GM10266 (cell line): ENCODE measurements at regions not wholly inside any gene's neighbourhood (a gene's known extent, or its start where the extent isn't known, plus 50 kb on each side); places are given as distances from the start of the nearest gene placed in this dataset.

Experiments
- DNase-seq: peaks from one replicate; pipeline ENCODE4 v3.0.0; 2012; ENCODE audit errors: extremely low spot score
- TF ChIP-seq, protein P1 (sequence below): IDR thresholded peaks from 2 replicates; pipeline ENCODE4 v1.5.1; 2012; ENCODE audit warnings: mild to moderate bottlenecking, low read depth; ENCODE audit not compliant: control insufficient read depth, insufficient read depth; ENCODE audit errors: missing control alignments

- DNase-seq: no peak
- TF ChIP-seq, protein P1, sequence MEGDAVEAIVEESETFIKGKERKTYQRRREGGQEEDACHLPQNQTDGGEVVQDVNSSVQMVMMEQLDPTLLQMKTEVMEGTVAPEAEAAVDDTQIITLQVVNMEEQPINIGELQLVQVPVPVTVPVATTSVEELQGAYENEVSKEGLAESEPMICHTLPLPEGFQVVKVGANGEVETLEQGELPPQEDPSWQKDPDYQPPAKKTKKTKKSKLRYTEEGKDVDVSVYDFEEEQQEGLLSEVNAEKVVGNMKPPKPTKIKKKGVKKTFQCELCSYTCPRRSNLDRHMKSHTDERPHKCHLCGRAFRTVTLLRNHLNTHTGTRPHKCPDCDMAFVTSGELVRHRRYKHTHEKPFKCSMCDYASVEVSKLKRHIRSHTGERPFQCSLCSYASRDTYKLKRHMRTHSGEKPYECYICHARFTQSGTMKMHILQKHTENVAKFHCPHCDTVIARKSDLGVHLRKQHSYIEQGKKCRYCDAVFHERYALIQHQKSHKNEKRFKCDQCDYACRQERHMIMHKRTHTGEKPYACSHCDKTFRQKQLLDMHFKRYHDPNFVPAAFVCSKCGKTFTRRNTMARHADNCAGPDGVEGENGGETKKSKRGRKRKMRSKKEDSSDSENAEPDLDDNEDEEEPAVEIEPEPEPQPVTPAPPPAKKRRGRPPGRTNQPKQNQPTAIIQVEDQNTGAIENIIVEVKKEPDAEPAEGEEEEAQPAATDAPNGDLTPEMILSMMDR: no peak
Observed at GRCh38 chr5:116795189-116795588, 220.6 kb upstream of the SEMA6A start.

DNA sequence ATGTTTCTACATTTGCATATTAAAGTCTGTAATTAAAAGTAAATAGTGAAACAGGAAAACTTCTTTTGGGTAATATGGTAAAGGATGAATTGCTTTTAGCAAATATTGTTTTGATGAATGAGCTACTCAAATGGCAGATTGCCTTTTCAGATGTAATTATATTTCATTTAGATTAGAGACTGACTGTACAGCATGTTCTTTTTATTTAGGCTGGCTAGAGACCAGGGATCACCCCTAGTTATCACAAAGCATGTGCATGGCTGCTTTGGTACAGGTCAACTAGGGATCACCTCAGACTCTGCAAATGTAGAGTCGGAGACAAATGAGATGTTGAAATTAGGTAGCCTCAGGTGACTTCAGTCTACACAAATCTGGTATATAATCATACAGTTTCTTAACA lies 214.9 kb upstream of the SEMA6A start:
- TF ChIP-seq, protein P1: no peak

GRCh38 chr5:116788851-116789403 lies 214.3 kb upstream of the SEMA6A start:
- no peak for DNase-seq

More for the DNA sequence above, 214.9 kb upstream of the SEMA6A start:
- DNase-seq: no peak

DNA sequence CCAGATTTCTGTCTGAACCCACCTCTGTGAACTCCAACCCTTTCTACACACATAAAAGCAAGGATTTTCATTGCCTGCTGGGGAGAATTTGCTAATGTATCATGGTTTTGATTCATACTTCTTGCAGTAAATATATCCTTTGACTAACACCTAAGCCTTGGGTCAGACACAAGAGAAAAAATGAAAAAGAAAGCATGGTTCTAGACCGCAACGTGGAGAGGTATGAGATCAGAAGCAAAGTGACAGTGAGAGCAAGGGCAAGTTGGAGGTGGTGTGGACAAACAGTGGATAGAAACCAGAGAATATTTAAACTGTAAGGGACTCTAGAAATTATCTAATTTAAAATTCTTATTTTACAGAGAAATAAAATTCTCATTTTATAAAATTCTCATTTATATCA lies 212.9 kb upstream of the SEMA6A start:
- TF ChIP-seq, protein P1: no peak
- DNase-seq: no peak

More at GRCh38 chr5:116788851-116789403, 214.3 kb upstream of the SEMA6A start:
- TF ChIP-seq, protein P1: no peak

DNA sequence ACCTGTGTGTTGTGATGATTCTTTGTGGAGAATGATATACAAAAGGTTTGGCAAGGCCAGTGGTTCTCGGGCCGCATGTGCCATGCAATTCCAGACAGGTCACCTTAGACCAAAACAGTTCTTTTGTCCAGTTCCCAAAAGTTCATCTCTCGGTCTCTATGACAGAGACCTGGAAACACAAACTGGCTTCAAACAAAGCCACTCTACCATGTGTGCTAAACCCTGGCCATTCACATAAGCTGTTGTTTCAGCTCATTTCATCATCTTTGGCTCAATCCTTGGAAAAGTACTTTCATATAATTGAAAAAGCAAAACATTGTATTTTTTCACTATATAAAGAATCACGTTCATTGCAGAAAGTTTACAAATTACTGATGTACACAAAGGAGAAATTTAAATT lies 210.5 kb upstream of the SEMA6A start:
- TF ChIP-seq, protein P1: no peak
- no peak for DNase-seq

DNA sequence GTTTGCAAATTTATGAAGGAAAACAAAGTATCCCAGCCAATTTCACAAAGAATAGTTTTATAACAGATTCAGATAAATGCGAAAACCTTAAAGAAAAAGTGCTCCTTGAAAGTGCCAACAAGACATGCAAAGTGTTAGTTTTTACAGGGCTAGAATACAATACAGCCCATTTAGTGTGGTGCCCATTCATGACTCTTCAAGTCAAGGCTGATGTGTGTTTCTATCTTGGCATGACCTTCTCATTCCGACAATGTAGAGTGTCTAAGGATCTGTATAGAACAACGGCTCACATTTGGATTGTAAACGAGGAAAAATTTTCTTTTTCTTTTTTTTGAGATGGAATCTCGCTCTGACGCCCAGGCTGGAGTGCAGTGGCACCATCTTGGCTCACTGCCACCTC lies 205.2 kb upstream of the SEMA6A start:
- TF ChIP-seq, protein P1: no peak
- no peak for DNase-seq

DNA sequence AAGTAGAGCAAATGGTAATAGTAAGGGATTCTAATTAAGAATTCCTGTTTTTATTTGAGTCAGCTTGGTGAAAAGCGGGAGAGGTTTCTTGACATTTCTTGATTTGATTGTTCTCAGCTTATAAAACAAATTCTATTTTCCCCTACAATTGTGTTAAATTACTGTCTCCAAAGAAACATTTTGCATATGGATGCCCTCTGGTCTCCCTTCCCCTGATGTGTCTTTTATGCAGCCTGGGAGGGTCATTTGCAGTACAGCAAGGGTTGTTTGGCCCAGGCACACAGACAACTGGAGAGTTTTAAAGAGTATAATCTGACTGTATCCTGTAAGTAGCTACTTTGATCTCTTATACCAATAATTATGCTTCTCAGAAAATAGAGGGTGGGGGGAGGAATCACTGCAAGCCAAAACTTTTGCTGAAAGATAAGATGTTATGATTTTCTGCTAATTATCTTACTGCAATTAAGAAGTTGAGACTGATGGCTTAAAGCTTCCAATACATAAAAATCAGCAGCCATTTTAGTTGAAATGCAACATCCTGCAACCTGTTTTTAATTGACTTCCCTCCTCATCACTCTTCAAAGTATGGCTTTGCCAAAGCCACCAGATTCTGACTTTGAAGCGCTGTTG lies 204.1 kb upstream of the SEMA6A start:
- DNase-seq: no peak
- TF ChIP-seq, protein P1: no peak
